Heart left ventricle (tissue), 13 donors: ENCODE measurements at regions not wholly inside any gene's neighbourhood (a gene's known extent, or its start where the extent isn't known, plus 50 kb on each side); places are given as distances from the start of the nearest gene placed in this dataset.

ENCODE experiments used
- POLR2A ChIP-seq, 2 donors: fragments of 450-650 bp; IDR thresholded peaks; one replicate each; pipeline ENCODE4 v1.6.1; 2017; ENCODE audit warnings: antibody characterized with exemption in 2 of 2, mild to moderate bottlenecking in 2 of 2, moderate library complexity in 2 of 2
- TF ChIP-seq, protein P1 (sequence below), 12 donors: fragments of 200-600 bp; sonication (generic) in 4 of 12; IDR thresholded peaks; one replicate each; pipeline versions ENCODE4 v1.5.0 to v1.8.0; 2018 to 2022; ENCODE audit warnings: antibody characterized with exemption in 12 of 12, mild to moderate bottlenecking in 5 of 12
- donor health status: ischemic (EF 13 %, LVEDD 7.1; RV severe dilation, severe dysfunction).
- donor health status: DM: no; HTN: yes; CAD: no.
- donor health status: DM: no; HTN: no; CAD: no.
- donor health status: ischemic (EF 25% LVEDD 6.9; RV normal size, moderate dysfunction).
- donor health status: ischemic (EF 25% LVEDD 5.7; RV mildly dilated, moderate dysfunction).
- donor health status: ischemic (EF 35%, LVEDD 5.7; RV mildly dilated, moderate dysfunction).
- donor health status: nonischemic (EF 11% LVEDD 7.7; RV severe dilation, severe dysfunction).
- donor health status: DM: yes; HTN: yes; CAD: no.
- donor health status: PGD.
- donor health status: ischemic (EF 29% LVEDD 5.4; RV normal size, mild dysfunction).
- donor health status: nonischemic (EF 23%, LVEDD 6.1; RV moderate dilation, normal function).

- TF ChIP-seq, protein P1, sequence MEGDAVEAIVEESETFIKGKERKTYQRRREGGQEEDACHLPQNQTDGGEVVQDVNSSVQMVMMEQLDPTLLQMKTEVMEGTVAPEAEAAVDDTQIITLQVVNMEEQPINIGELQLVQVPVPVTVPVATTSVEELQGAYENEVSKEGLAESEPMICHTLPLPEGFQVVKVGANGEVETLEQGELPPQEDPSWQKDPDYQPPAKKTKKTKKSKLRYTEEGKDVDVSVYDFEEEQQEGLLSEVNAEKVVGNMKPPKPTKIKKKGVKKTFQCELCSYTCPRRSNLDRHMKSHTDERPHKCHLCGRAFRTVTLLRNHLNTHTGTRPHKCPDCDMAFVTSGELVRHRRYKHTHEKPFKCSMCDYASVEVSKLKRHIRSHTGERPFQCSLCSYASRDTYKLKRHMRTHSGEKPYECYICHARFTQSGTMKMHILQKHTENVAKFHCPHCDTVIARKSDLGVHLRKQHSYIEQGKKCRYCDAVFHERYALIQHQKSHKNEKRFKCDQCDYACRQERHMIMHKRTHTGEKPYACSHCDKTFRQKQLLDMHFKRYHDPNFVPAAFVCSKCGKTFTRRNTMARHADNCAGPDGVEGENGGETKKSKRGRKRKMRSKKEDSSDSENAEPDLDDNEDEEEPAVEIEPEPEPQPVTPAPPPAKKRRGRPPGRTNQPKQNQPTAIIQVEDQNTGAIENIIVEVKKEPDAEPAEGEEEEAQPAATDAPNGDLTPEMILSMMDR (IDR thresholded peaks at IDR 0.05), result no peak
- TF ChIP-seq POLR2A (IDR thresholded peaks at IDR 0.05), result no peak
Observed at GRCh38 chr13:97136418-97136817, 85.7 kb upstream of the MBNL2 start.
